ENCODE measurements at regions not wholly inside any gene's neighbourhood (a gene's known extent, or its start where the extent isn't known, plus 50 kb on each side); places are given as distances from the start of the nearest gene placed in this dataset.

GRCh38 chr7:113787106-113787505, 131.7 kb downstream of the PPP1R3A start:
- no peak for DNase-seq (ENCODE audit: low spot score)
- Histone ChIP-seq H3K4me1 (ENCODE audit: control insufficient read depth in 4 of 4, insufficient read depth in 4 of 4, low read length in 3 of 4) (no peaks in the 10 kb centered on the region), H3K27me3 (ENCODE audit: control insufficient read depth in 4 of 4, insufficient read depth in 4 of 4, low read length in 3 of 4) (no peaks in the 10 kb centered on the region), H3K9ac (ENCODE audit: low read depth in 1 of 2, low read length in 2 of 2) (no peak overlapping the region), H3K27ac (ENCODE audit: low read depth in 1 of 2, low read length in 2 of 2) (no peak overlapping the region), H3K4me3 (ENCODE audit: low read depth in 1 of 3, low read length in 3 of 3) (no peak overlapping the region), H3K36me3 (ENCODE audit: control insufficient read depth in 4 of 4, insufficient read depth in 3 of 4, low read depth in 1 of 4, low read length in 3 of 4) (no peaks in the 10 kb centered on the region), H3K9me3 (ENCODE audit: control insufficient read depth in 4 of 4, low read length in 3 of 4) (no peaks in the 10 kb centered on the region)
- WGBS: 78% methylated on average over 2 of the region's 2 CpGs
- TF ChIP-seq SP1 (IDR thresholded peaks at IDR 0.05) (no peak), FOXA1 (IDR thresholded peaks at IDR 0.05) (no peak)

GRCh38 chr7:113784956-113785355, 133.9 kb downstream of the PPP1R3A start:
- Histone ChIP-seq H3K4me1 (ENCODE audit: control insufficient read depth in 4 of 4, insufficient read depth in 4 of 4, low read length in 3 of 4) (no peaks in the 10 kb centered on the region), H3K27me3 (ENCODE audit: control insufficient read depth in 4 of 4, insufficient read depth in 4 of 4, low read length in 3 of 4) (no peaks in the 10 kb centered on the region), H3K9ac (ENCODE audit: low read depth in 1 of 2, low read length in 2 of 2) (no peak overlapping the region), H3K9me3 (ENCODE audit: control insufficient read depth in 4 of 4, low read length in 3 of 4) (no peaks in the 10 kb centered on the region), H3K27ac (ENCODE audit: low read depth in 1 of 2, low read length in 2 of 2) (no peak overlapping the region), H3K4me3 (ENCODE audit: low read depth in 1 of 3, low read length in 3 of 3) (no peak overlapping the region), H3K36me3 (ENCODE audit: control insufficient read depth in 4 of 4, insufficient read depth in 3 of 4, low read depth in 1 of 4, low read length in 3 of 4) (no peaks in the 10 kb centered on the region)
- no peak for DNase-seq (ENCODE audit: low spot score)
- WGBS: 59% methylated on average over 3 of the region's 3 CpGs
- no peak for TF ChIP-seq GABPA (IDR thresholded peaks at IDR 0.05 in 1 of 2, conservative IDR thresholded peaks at IDR 0.05 in 1 of 2)
- TF ChIP-seq, protein P1, sequence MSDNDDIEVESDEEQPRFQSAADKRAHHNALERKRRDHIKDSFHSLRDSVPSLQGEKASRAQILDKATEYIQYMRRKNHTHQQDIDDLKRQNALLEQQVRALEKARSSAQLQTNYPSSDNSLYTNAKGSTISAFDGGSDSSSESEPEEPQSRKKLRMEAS (IDR thresholded peaks at IDR 0.05): no peak
- TF ChIP-seq HNF4G (IDR thresholded peaks at IDR 0.05): no peak
- no peak for TF ChIP-seq ATF3 (IDR thresholded peaks at IDR 0.05)
- TF ChIP-seq, protein P2, sequence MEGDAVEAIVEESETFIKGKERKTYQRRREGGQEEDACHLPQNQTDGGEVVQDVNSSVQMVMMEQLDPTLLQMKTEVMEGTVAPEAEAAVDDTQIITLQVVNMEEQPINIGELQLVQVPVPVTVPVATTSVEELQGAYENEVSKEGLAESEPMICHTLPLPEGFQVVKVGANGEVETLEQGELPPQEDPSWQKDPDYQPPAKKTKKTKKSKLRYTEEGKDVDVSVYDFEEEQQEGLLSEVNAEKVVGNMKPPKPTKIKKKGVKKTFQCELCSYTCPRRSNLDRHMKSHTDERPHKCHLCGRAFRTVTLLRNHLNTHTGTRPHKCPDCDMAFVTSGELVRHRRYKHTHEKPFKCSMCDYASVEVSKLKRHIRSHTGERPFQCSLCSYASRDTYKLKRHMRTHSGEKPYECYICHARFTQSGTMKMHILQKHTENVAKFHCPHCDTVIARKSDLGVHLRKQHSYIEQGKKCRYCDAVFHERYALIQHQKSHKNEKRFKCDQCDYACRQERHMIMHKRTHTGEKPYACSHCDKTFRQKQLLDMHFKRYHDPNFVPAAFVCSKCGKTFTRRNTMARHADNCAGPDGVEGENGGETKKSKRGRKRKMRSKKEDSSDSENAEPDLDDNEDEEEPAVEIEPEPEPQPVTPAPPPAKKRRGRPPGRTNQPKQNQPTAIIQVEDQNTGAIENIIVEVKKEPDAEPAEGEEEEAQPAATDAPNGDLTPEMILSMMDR (IDR thresholded peaks at IDR 0.05; ENCODE audit: low read depth, low read length, missing input control): no peak
- TF ChIP-seq EGR1 (IDR thresholded peaks at IDR 0.05; ENCODE audit: low read depth in 2 of 2): no peak
- no peak for TF ChIP-seq RXRA (IDR thresholded peaks at IDR 0.05)
- TF ChIP-seq YY1 (IDR thresholded peaks at IDR 0.05): no peak
- no peak for TF ChIP-seq HNF4A (conservative IDR thresholded peaks at IDR 0.05)
- no peak for TF ChIP-seq FOXA2 (IDR thresholded peaks at IDR 0.05)
- TF ChIP-seq, protein P3, sequence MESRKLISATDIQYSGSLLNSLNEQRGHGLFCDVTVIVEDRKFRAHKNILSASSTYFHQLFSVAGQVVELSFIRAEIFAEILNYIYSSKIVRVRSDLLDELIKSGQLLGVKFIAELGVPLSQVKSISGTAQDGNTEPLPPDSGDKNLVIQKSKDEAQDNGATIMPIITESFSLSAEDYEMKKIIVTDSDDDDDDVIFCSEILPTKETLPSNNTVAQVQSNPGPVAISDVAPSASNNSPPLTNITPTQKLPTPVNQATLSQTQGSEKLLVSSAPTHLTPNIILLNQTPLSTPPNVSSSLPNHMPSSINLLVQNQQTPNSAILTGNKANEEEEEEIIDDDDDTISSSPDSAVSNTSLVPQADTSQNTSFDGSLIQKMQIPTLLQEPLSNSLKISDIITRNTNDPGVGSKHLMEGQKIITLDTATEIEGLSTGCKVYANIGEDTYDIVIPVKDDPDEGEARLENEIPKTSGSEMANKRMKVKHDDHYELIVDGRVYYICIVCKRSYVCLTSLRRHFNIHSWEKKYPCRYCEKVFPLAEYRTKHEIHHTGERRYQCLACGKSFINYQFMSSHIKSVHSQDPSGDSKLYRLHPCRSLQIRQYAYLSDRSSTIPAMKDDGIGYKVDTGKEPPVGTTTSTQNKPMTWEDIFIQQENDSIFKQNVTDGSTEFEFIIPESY (IDR thresholded peaks at IDR 0.05): no peak
- no peak for TF ChIP-seq SP1 (IDR thresholded peaks at IDR 0.05)
- no peak for TF ChIP-seq REST (IDR thresholded peaks at IDR 0.05)
- no peak for TF ChIP-seq NR2F2 (IDR thresholded peaks at IDR 0.05)
- no peak for TF ChIP-seq FOXA1 (IDR thresholded peaks at IDR 0.05)
- no peak for TF ChIP-seq JUND (IDR thresholded peaks at IDR 0.05)

Data from liver (tissue), 8 donors.